ENCODE measurements at regions not wholly inside any gene's neighbourhood (a gene's known extent, or its start where the extent isn't known, plus 50 kb on each side); places are given as distances from the start of the nearest gene placed in this dataset.

GRCh38 chr4:111501946-111502345, 643.3 kb upstream of the FAM241A start:
- H3K4me3 ChIP-seq (ENCODE audit: low read depth, low read length) = no peak overlapping the region
- H3K36me3 ChIP-seq (ENCODE audit: control insufficient read depth, insufficient read depth, low read length) = no peaks in the 10 kb centered on the region
- no peaks in the 10 kb centered on the region for H3K27me3 ChIP-seq (ENCODE audit: control insufficient read depth, insufficient read depth, low read length)
- CTCF ChIA-PET = interaction anchor here (0.6 kb wide), 1 partner anchor 544 kb away, joined by 3 read pairs; no protein-coding TSS in a partner anchor
- TF ChIP-seq CTCF (IDR thresholded peaks at IDR 0.05; ENCODE audit: insufficient read depth, low read depth, low read length) = no peak
- DNase-seq (ENCODE audit: low read depth) = no peak
- POLR2A ChIA-PET = no interaction called here

GRCh38 chr4:111502626-111503025, 642.6 kb upstream of the FAM241A start:
- no peak for DNase-seq (ENCODE audit: low read depth)
- TF ChIP-seq CTCF (IDR thresholded peaks at IDR 0.05; ENCODE audit: insufficient read depth, low read depth, low read length) = no peak
- POLR2A ChIA-PET = no interaction called here
- no peaks in the 10 kb centered on the region for H3K27me3 ChIP-seq (ENCODE audit: control insufficient read depth, insufficient read depth, low read length)
- H3K36me3 ChIP-seq (ENCODE audit: control insufficient read depth, insufficient read depth, low read length) = no peaks in the 10 kb centered on the region
- H3K4me3 ChIP-seq (ENCODE audit: low read depth, low read length) = no peak overlapping the region
- CTCF ChIA-PET = interaction anchor here (0.6 kb wide), 1 partner anchor 545 kb away, joined by 3 read pairs; no protein-coding TSS in a partner anchor

GRCh38 chr4:111506706-111507105, 638.5 kb upstream of the FAM241A start:
- CTCF ChIA-PET = interaction anchor here (0.7 kb wide), 1 partner anchor 19 kb away, joined by 3 read pairs; no protein-coding TSS in a partner anchor
- DNase-seq (ENCODE audit: low read depth) = peak; percentile 32

GRCh38 chr4:111510535-111510934, 634.7 kb upstream of the FAM241A start:
- TF ChIP-seq CTCF (IDR thresholded peaks at IDR 0.05; ENCODE audit: insufficient read depth, low read depth, low read length) = no peak
- Histone ChIP-seq H3K36me3 (ENCODE audit: control insufficient read depth, insufficient read depth, low read length) (no peaks in the 10 kb centered on the region), H3K27me3 (ENCODE audit: control insufficient read depth, insufficient read depth, low read length) (no peaks in the 10 kb centered on the region), H3K4me3 (ENCODE audit: low read depth, low read length) (no peak overlapping the region)
- no peak for DNase-seq (ENCODE audit: low read depth)
- CTCF ChIA-PET = interaction anchor here (0.8 kb wide), 1 partner anchor 24 kb away, joined by 3 read pairs; no protein-coding TSS in a partner anchor
- POLR2A ChIA-PET = no interaction called here

More at GRCh38 chr4:111506706-111507105, 638.5 kb upstream of the FAM241A start:
- Histone ChIP-seq H3K4me3 (ENCODE audit: low read depth, low read length) (no peak overlapping the region), H3K36me3 (ENCODE audit: control insufficient read depth, insufficient read depth, low read length) (no peaks in the 10 kb centered on the region), H3K27me3 (ENCODE audit: control insufficient read depth, insufficient read depth, low read length) (no peaks in the 10 kb centered on the region)
- TF ChIP-seq CTCF (IDR thresholded peaks at IDR 0.05; ENCODE audit: insufficient read depth, low read depth, low read length) = no peak
- POLR2A ChIA-PET = no interaction called here

GRCh38 chr4:111512081-111512783, 633.0 kb upstream of the FAM241A start:
- CTCF ChIA-PET = no interaction called here
- POLR2A ChIA-PET = no interaction called here
- Histone ChIP-seq H3K27me3 (ENCODE audit: control insufficient read depth, insufficient read depth, low read length) (no peaks in the 10 kb centered on the region), H3K4me3 (ENCODE audit: low read depth, low read length) (no peak overlapping the region), H3K36me3 (ENCODE audit: control insufficient read depth, insufficient read depth, low read length) (no peaks in the 10 kb centered on the region)
- peak; percentile 48 for DNase-seq (ENCODE audit: low read depth)
- no peak for TF ChIP-seq CTCF (IDR thresholded peaks at IDR 0.05; ENCODE audit: insufficient read depth, low read depth, low read length)
